GM12872 (cell line): ENCODE measurements at regions not wholly inside any gene's neighbourhood (a gene's known extent, or its start where the extent isn't known, plus 50 kb on each side); places are given as distances from the start of the nearest gene placed in this dataset.

ENCODE experiments used
- CTCF ChIP-seq: IDR thresholded peaks from 3 replicates; pipeline ENCODE4 v1.5.1; 2011; ENCODE audit warnings: low read depth, mild to moderate bottlenecking, low read length, moderate library complexity; ENCODE audit not compliant: insufficient read depth

DNA sequence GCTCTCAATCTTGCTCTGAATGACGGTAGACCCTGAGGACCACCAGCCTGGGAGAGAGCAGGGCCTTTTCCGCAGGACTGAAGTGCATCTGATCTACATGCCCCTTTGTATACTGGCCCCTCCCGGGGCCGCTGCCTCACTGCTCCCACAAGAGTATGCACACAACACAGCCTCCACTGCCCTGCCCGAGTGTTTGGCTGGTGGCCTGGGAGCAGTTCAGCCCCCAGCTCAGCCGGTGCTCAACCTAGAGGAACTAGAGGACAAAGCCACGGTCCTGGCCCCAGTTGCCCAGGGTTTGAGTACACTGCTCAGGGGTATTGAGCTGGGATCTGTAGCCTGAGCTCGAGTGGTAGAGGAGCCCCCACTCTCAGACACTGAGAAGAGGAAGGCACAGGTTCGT is 118.9 kb upstream of the CAB39 start:
- TF ChIP-seq CTCF: no peak

GRCh38 chr2:230594286-230594840 is 118.3 kb upstream of the CAB39 start:
- TF ChIP-seq CTCF: no peak

DNA sequence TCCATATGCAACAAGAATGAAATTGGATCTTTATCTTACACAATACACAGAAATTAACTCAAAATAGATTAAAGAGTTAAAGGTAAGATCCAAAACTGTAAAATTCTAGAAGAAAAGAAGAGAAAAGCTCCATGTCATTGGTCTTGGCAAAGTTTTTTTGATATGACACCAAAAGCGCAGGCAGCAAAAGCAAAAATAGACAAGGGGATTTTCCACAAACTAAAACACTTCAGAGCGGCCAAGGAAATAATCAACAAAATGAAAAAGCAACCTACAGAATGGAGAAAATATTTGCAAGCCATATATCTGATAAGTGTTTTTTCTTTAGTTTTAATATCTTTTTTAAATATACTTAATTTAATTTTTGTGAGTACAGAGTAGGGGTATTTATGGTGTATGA is 112.8 kb upstream of the CAB39 start:
- TF ChIP-seq CTCF: no peak

DNA sequence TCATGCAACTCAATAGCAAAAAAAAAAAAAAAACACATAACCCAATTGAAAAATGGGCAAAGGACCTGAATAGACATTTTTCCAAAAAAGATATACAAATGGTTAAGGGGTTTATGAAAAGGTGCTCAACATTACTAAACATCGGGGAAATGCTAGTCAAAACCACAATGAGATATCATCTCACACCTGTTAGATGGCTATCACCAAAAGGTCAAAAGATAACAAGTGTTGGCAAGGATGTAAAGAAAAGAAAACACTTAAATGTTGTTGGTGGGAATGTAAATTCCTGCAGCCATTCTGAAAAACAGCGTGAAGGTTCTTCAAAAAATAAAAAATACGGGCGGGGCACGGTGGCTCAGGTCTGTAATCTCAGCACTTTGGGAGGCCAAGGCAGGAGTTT is 112.4 kb upstream of the CAB39 start:
- no peak for TF ChIP-seq CTCF

GRCh38 chr2:230600881-230601280 is 111.8 kb upstream of the CAB39 start:
- TF ChIP-seq CTCF: no peak

GRCh38 chr2:230601510-230601909 is 111.1 kb upstream of the CAB39 start:
- TF ChIP-seq CTCF: no peak

- no peak for TF ChIP-seq CTCF
These were observed 109.9 kb upstream of the CAB39 start for GRCh38 chr2:230602562-230603230.

- TF ChIP-seq CTCF: no peak
These were observed 98.6 kb upstream of the CAB39 start for GRCh38 chr2:230614040-230614439.
